Loucy (cell line): ENCODE measurements at regions not wholly inside any gene's neighbourhood (a gene's known extent, or its start where the extent isn't known, plus 50 kb on each side); places are given as distances from the start of the nearest gene placed in this dataset.
"Not testable (repeated sequence)": the region's sequence is repeated elsewhere in the genome, so short reads cannot be mapped to it uniquely, and the experiment has no call there.

Experiments
- H2AFZ ChIP-seq: fragments of 200-600 bp; sonication (generic); 2 replicates; pipeline ENCODE4 v1.6.0; 2016; ENCODE audit warnings: antibody characterized with exemption, mild to moderate bottlenecking, low read length, moderate library complexity
- H3F3A ChIP-seq: fragments of 200-600 bp; 2 replicates; pipeline ENCODE4 v1.6.0; 2016; ENCODE audit warnings: antibody characterized with exemption, low read depth, mild to moderate bottlenecking
- H3K27me3 ChIP-seq: fragments of 200-600 bp; sonication (generic); 2 replicates; pipeline ENCODE4 v1.6.1; 2014; ENCODE audit warnings: low read length, mild to moderate bottlenecking; ENCODE audit not compliant: insufficient read depth, poor library complexity, severe bottlenecking
- H3K36me3 ChIP-seq: fragments of 200-600 bp; sonication (generic); 2 replicates; pipeline ENCODE4 v1.6.1; 2016; ENCODE audit warnings: low read length; ENCODE audit not compliant: insufficient read depth
- H3K4me1 ChIP-seq: fragments of 200-600 bp; sonication (generic); 2 replicates; pipeline ENCODE4 v1.5.1; 2014; ENCODE audit warnings: low read length, mild to moderate bottlenecking; ENCODE audit not compliant: insufficient read depth, poor library complexity, severe bottlenecking
- H3K4me2 ChIP-seq: fragments of 200-600 bp; sonication (generic); 2 replicates; pipeline ENCODE4 v1.6.0; 2014; ENCODE audit warnings: antibody characterized with exemption, low read length, low read depth, mild to moderate bottlenecking; ENCODE audit not compliant: poor library complexity, severe bottlenecking
- H3K4me3 ChIP-seq: fragments of 200-600 bp; sonication (generic); 2 replicates; pipeline ENCODE4 v1.5.1; 2014; ENCODE audit warnings: low read length, mild to moderate bottlenecking, mixed read lengths; ENCODE audit not compliant: poor library complexity, severe bottlenecking
- H3K79me2 ChIP-seq: fragments of 200-600 bp; sonication (generic); 2 replicates; pipeline ENCODE4 v1.6.1; 2014; ENCODE audit warnings: low read length; ENCODE audit not compliant: insufficient read depth
- H3K9ac ChIP-seq: fragments of 200-600 bp; sonication (generic); 2 replicates; pipeline ENCODE4 v1.6.0; 2014; ENCODE audit warnings: mild to moderate bottlenecking, low read depth, low read length, moderate library complexity; ENCODE audit not compliant: poor library complexity, severe bottlenecking
- H3K9me2 ChIP-seq: fragments of 200-600 bp; sonication (generic); replicated peaks from 2 replicates; pipeline ENCODE4 v1.6.1; 2016; ENCODE audit warnings: low read depth, low read length, mixed read lengths
- H3K9me3 ChIP-seq: fragments of 200-600 bp; sonication (generic); 2 replicates; pipeline ENCODE4 v1.6.1; 2014; ENCODE audit warnings: mild to moderate bottlenecking, antibody characterized with exemption, low read length, low read depth; ENCODE audit not compliant: insufficient read depth
- H4K20me1 ChIP-seq: fragments of 200-600 bp; sonication (generic); 2 replicates; pipeline ENCODE4 v1.6.0; 2014; ENCODE audit warnings: antibody characterized with exemption, low read length, mild to moderate bottlenecking; ENCODE audit not compliant: insufficient read depth, poor library complexity, severe bottlenecking

GRCh38 chr2:91851689-91852420, 3019.4 kb upstream of the TEKT4 start:
- H3K9ac ChIP-seq, H3K79me2 ChIP-seq, H3F3A ChIP-seq, H3K4me1 ChIP-seq, H3K27me3 ChIP-seq, H3K9me3 ChIP-seq, H3K9me2 ChIP-seq, H2AFZ ChIP-seq, H3K4me3 ChIP-seq, H4K20me1 ChIP-seq, H3K36me3 ChIP-seq, H3K4me2 ChIP-seq: not testable (repeated sequence)

- not testable (repeated sequence) for H3K36me3 ChIP-seq, H3K9me3 ChIP-seq, H3K9ac ChIP-seq, H2AFZ ChIP-seq, H3K4me2 ChIP-seq, H3K4me3 ChIP-seq, H3K79me2 ChIP-seq, H3K27me3 ChIP-seq, H3F3A ChIP-seq, H3K9me2 ChIP-seq, H3K4me1 ChIP-seq, H4K20me1 ChIP-seq
These were observed 3014.3 kb upstream of the TEKT4 start for GRCh38 chr2:91856971-91857370.

GRCh38 chr2:91857711-91858110, 3013.5 kb upstream of the TEKT4 start:
- not testable (repeated sequence) for H3K4me1 ChIP-seq, H3F3A ChIP-seq, H3K4me3 ChIP-seq, H3K27me3 ChIP-seq, H3K9me3 ChIP-seq, H3K9me2 ChIP-seq, H3K4me2 ChIP-seq, H4K20me1 ChIP-seq, H3K9ac ChIP-seq, H3K79me2 ChIP-seq, H2AFZ ChIP-seq, H3K36me3 ChIP-seq

- H2AFZ ChIP-seq, H3K79me2 ChIP-seq, H4K20me1 ChIP-seq, H3K4me1 ChIP-seq, H3K27me3 ChIP-seq, H3F3A ChIP-seq, H3K9ac ChIP-seq, H3K9me3 ChIP-seq, H3K4me3 ChIP-seq, H3K9me2 ChIP-seq, H3K4me2 ChIP-seq, H3K36me3 ChIP-seq: not testable (repeated sequence)
These were observed 2999.5 kb upstream of the TEKT4 start for GRCh38 chr2:91871716-91872115.

GRCh38 chr2:91873416-91873815, 2997.8 kb upstream of the TEKT4 start:
- not testable (repeated sequence) for H3K27me3 ChIP-seq, H3F3A ChIP-seq, H3K9ac ChIP-seq, H2AFZ ChIP-seq, H3K36me3 ChIP-seq, H3K4me1 ChIP-seq, H3K9me2 ChIP-seq, H3K4me2 ChIP-seq, H3K4me3 ChIP-seq, H4K20me1 ChIP-seq, H3K9me3 ChIP-seq, H3K79me2 ChIP-seq

GRCh38 chr2:91877658-91878210, 2993.5 kb upstream of the TEKT4 start:
- not testable (repeated sequence) for H3K9me2 ChIP-seq, H2AFZ ChIP-seq

More at GRCh38 chr2:91877658-91878210, 2993.5 kb upstream of the TEKT4 start:
- H3K4me2 ChIP-seq, H3K4me1 ChIP-seq, H3K27me3 ChIP-seq, H3K79me2 ChIP-seq, H3K4me3 ChIP-seq, H3K9ac ChIP-seq, H3F3A ChIP-seq, H4K20me1 ChIP-seq, H3K9me3 ChIP-seq, H3K36me3 ChIP-seq: not testable (repeated sequence)
